ENCODE measurements at regions not wholly inside any gene's neighbourhood (a gene's known extent, or its start where the extent isn't known, plus 50 kb on each side); places are given as distances from the start of the nearest gene placed in this dataset.

DNA sequence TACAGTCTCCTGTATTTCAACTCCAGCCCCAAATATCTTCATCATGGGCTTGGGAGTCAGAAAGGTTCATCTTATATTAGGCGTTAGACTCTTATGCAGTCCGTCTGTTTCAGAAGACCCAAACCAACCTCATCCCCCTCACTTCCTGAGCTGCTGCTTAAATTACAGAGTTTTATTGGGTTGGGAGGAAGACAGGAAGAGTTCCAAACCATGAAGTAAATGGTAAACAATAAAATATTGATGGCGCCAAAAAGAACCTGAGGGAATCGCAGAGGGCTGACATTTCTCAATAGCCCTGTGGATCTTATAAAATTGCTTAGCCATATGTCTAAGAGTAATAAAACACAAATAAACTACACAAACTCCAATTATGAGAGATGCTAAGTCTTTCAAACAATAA lies 116.9 kb upstream of the C3orf80 start:
- H3K4me3 ChIP-seq (ENCODE audit: low read depth in 2 of 2, low read length in 1 of 2) = no peak overlapping the region
- 92% methylated on average over 4 of the region's 4 CpGs for WGBS (ENCODE audit: low lambda C conversion rate)
- no peak for DNase-seq
- H3K9ac ChIP-seq = no peak overlapping the region
- CTCF ChIA-PET = no interaction called here
- no peaks in the 10 kb centered on the region for H3F3A ChIP-seq (replicated peaks; ENCODE audit: insufficient read depth)
- H3K4me2 ChIP-seq = no peak overlapping the region
- TF ChIP-seq, protein P1, sequence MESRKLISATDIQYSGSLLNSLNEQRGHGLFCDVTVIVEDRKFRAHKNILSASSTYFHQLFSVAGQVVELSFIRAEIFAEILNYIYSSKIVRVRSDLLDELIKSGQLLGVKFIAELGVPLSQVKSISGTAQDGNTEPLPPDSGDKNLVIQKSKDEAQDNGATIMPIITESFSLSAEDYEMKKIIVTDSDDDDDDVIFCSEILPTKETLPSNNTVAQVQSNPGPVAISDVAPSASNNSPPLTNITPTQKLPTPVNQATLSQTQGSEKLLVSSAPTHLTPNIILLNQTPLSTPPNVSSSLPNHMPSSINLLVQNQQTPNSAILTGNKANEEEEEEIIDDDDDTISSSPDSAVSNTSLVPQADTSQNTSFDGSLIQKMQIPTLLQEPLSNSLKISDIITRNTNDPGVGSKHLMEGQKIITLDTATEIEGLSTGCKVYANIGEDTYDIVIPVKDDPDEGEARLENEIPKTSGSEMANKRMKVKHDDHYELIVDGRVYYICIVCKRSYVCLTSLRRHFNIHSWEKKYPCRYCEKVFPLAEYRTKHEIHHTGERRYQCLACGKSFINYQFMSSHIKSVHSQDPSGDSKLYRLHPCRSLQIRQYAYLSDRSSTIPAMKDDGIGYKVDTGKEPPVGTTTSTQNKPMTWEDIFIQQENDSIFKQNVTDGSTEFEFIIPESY (IDR thresholded peaks at IDR 0.05; ENCODE audit: borderline replicate concordance, low read depth) = no peak
- TF ChIP-seq NRF1 (IDR thresholded peaks at IDR 0.05; ENCODE audit: low read depth, low read length) = no peak
- TF ChIP-seq RCOR1 (IDR thresholded peaks at IDR 0.05; ENCODE audit: low read length) = no peak
- no peak for TF ChIP-seq MXI1 (IDR thresholded peaks at IDR 0.05; ENCODE audit: low read depth, low read length)
- TF ChIP-seq JUND (IDR thresholded peaks at IDR 0.05) = no peak
- TF ChIP-seq, protein P2, sequence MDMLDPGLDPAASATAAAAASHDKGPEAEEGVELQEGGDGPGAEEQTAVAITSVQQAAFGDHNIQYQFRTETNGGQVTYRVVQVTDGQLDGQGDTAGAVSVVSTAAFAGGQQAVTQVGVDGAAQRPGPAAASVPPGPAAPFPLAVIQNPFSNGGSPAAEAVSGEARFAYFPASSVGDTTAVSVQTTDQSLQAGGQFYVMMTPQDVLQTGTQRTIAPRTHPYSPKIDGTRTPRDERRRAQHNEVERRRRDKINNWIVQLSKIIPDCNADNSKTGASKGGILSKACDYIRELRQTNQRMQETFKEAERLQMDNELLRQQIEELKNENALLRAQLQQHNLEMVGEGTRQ (IDR thresholded peaks at IDR 0.05; ENCODE audit: borderline replicate concordance, low read depth, low read length) = no peak
- no peak for TF ChIP-seq FOXM1 (IDR thresholded peaks at IDR 0.05; ENCODE audit: low read depth)
- TF ChIP-seq NFIC (IDR thresholded peaks at IDR 0.05; ENCODE audit: borderline replicate concordance) = no peak
- TF ChIP-seq EZH2phosphoT487 (IDR thresholded peaks at IDR 0.05; ENCODE audit: borderline replicate concordance, low read depth) = no peak
- no peak for TF ChIP-seq YY1 (IDR thresholded peaks at IDR 0.05; ENCODE audit: low read depth)
- TF ChIP-seq EP300 (IDR thresholded peaks at IDR 0.05; ENCODE audit: borderline replicate concordance in 1 of 2, low read depth in 1 of 2, low read length in 1 of 2) = no peak
- no peak for TF ChIP-seq GATA2 (CRISPR knock-in tag; IDR thresholded peaks at IDR 0.05)
- TF ChIP-seq TEAD4 (IDR thresholded peaks at IDR 0.05; ENCODE audit: borderline replicate concordance, insufficient read depth) = no peak
- no peak for TF ChIP-seq FOSL2 (IDR thresholded peaks at IDR 0.05; ENCODE audit: borderline replicate concordance, low read depth)
- no peak for TF ChIP-seq MEF2A (IDR thresholded peaks at IDR 0.05; ENCODE audit: borderline replicate concordance, low read depth)
- TF ChIP-seq CTCF (IDR thresholded peaks at IDR 0.05) = no peak
- no peak for TF ChIP-seq CHD2 (IDR thresholded peaks at IDR 0.05; ENCODE audit: low read length, partially characterized antibody)
- no peak for TF ChIP-seq TAF1 (IDR thresholded peaks at IDR 0.05; ENCODE audit: borderline replicate concordance, low read depth, low read length)
- TF ChIP-seq, protein P3, sequence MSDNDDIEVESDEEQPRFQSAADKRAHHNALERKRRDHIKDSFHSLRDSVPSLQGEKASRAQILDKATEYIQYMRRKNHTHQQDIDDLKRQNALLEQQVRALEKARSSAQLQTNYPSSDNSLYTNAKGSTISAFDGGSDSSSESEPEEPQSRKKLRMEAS (IDR thresholded peaks at IDR 0.05; ENCODE audit: low read depth) = no peak
- TF ChIP-seq, protein P4, sequence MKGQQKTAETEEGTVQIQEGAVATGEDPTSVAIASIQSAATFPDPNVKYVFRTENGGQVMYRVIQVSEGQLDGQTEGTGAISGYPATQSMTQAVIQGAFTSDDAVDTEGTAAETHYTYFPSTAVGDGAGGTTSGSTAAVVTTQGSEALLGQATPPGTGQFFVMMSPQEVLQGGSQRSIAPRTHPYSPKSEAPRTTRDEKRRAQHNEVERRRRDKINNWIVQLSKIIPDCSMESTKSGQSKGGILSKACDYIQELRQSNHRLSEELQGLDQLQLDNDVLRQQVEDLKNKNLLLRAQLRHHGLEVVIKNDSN (IDR thresholded peaks at IDR 0.05; ENCODE audit: borderline replicate concordance, low read depth) = no peak
- H3K9me2 ChIP-seq = no peaks in the 10 kb centered on the region
- H3K27me3 ChIP-seq (ENCODE audit: insufficient read depth) = no peaks in the 10 kb centered on the region
- H4K20me1 ChIP-seq (ENCODE audit: insufficient read depth) = no peaks in the 10 kb centered on the region
- H3K9me3 ChIP-seq = no peaks in the 10 kb centered on the region
- POLR2A ChIA-PET = no interaction called here
- no peak overlapping the region for H2AFZ ChIP-seq (ENCODE audit: low read depth)
- no peaks in the 10 kb centered on the region for H3K4me1 ChIP-seq (ENCODE audit: control insufficient read depth in 1 of 2, insufficient read depth in 2 of 2, low read depth in 1 of 2, low read length in 1 of 2)
- no peak overlapping the region for H3K27ac ChIP-seq (ENCODE audit: low read depth in 2 of 2, low read length in 1 of 2)
- no peaks in the 10 kb centered on the region for H3K79me2 ChIP-seq (ENCODE audit: insufficient read depth)
- no peaks in the 10 kb centered on the region for H3K36me3 ChIP-seq (replicated peaks in 1 of 2; ENCODE audit: control insufficient read depth in 1 of 2, insufficient read depth in 2 of 2, low read length in 1 of 2)

Data from SK-N-SH (cell line).